IMR-90 (cell line): ENCODE measurements at regions not wholly inside any gene's neighbourhood (a gene's known extent, or its start where the extent isn't known, plus 50 kb on each side); places are given as distances from the start of the nearest gene placed in this dataset.

ENCODE experiments used
- ATAC-seq: fragments of 200-7000 bp; cut with Tn5 transposase; 2 replicates; pipeline ENCODE4 v1.9.1; 2020; ENCODE audit warnings: low read depth, mild to moderate bottlenecking, moderate library complexity
- BruUV-seq: library from RNA; stranded (reverse); fragments of 400-500 nt; replicated peaks from 2 replicates; lab custom pipeline; 2021; lab: Mats Ljungman, UMichigan
- CTCF ChIA-PET: fragments of 300-600 bp; formaldehyde crosslinking; extraction: SDS; loops from one replicate; lab custom pipeline; 2021; ENCODE audit warnings: antibody characterized with exemption; lab: Yijun Ruan, JAX
- POLR2A ChIA-PET: fragments of 300-600 bp; sonication (Branson Sonifier 250); formaldehyde crosslinking; loops from one replicate; lab custom pipeline; 2022; ENCODE audit warnings: antibody characterized with exemption; ENCODE audit not compliant: unreplicated experiment; lab: Charles Lee
- DNase-seq: peaks from one replicate; pipeline ENCODE4 v3.0.0; 2013
- H2AFZ ChIP-seq: replicated peaks from 2 replicates; pipeline ENCODE3; 2013; ENCODE audit warnings: low read length, mild to moderate bottlenecking; ENCODE audit not compliant: poor library complexity
- H2AK5ac ChIP-seq: 2 replicates; pipeline ENCODE4 v1.6.1; 2013; ENCODE audit warnings: low read depth, low read length, inconsistent platforms
- H2AK9ac ChIP-seq: replicated peaks from 2 replicates; pipeline ENCODE3; 2013; ENCODE audit warnings: mild to moderate bottlenecking, low read depth, low read length, moderate library complexity; ENCODE audit not compliant: poor library complexity
- H2BK120ac ChIP-seq: 2 replicates; pipeline ENCODE4 v1.6.1; 2013; ENCODE audit warnings: low read depth, low read length, inconsistent platforms
- H2BK15ac ChIP-seq: 3 replicates; pipeline ENCODE4 v1.6.1; 2013; ENCODE audit warnings: low read depth, low read length, inconsistent platforms
- H2BK20ac ChIP-seq: 2 replicates; pipeline ENCODE4 v1.6.1; 2013; ENCODE audit warnings: low read depth, mild to moderate bottlenecking, inconsistent platforms, low read length, moderate library complexity
- H2BK5ac ChIP-seq: 2 replicates; pipeline ENCODE4 v1.6.1; 2013; ENCODE audit warnings: mild to moderate bottlenecking, low read depth, low read length, inconsistent platforms; ENCODE audit not compliant: poor library complexity, severe bottlenecking
- H3K14ac ChIP-seq: replicated peaks from 2 replicates; pipeline ENCODE4 v1.6.1; 2013; ENCODE audit warnings: low read depth, low read length, inconsistent platforms
- H3K18ac ChIP-seq: 2 replicates; pipeline ENCODE4 v1.6.1; 2013; ENCODE audit warnings: low read depth, low read length, control low read depth
- H3K23ac ChIP-seq: 2 replicates; pipeline ENCODE4 v1.6.1; 2013; ENCODE audit warnings: low read depth, low read length, inconsistent platforms
- H3K27ac ChIP-seq: 2 replicates; pipeline ENCODE4 v1.5.1; 2013; ENCODE audit warnings: mild to moderate bottlenecking, control low read depth, low read length; ENCODE audit not compliant: insufficient read depth
- H3K27me3 ChIP-seq: 2 replicates; pipeline ENCODE4 v1.6.1; 2013; ENCODE audit warnings: low read length; ENCODE audit not compliant: control insufficient read depth, insufficient read depth
- H3K36me3 ChIP-seq: 2 replicates; pipeline ENCODE4 v1.6.1; 2013; ENCODE audit warnings: low read length, mixed read lengths; ENCODE audit not compliant: control insufficient read depth, insufficient read depth
- H3K4ac ChIP-seq: 2 replicates; pipeline ENCODE4 v1.6.1; 2013; ENCODE audit warnings: low read depth, low read length, inconsistent platforms
- H3K4me1 ChIP-seq: 2 replicates; pipeline ENCODE4 v1.6.1; 2013; ENCODE audit warnings: low read length, mixed read lengths; ENCODE audit not compliant: control insufficient read depth, insufficient read depth
- H3K4me2 ChIP-seq: 2 replicates; pipeline ENCODE4 v1.6.1; 2013; ENCODE audit warnings: low read depth, mild to moderate bottlenecking, control low read depth, low read length, moderate library complexity
- H3K4me3 ChIP-seq: 2 replicates; pipeline ENCODE4 v1.5.1; 2013; ENCODE audit warnings: low read depth, mild to moderate bottlenecking, control low read depth, low read length, moderate library complexity; ENCODE audit not compliant: insufficient read depth
- H3K56ac ChIP-seq: 2 replicates; pipeline ENCODE4 v1.6.1; 2013; ENCODE audit warnings: low read length, inconsistent platforms; ENCODE audit not compliant: insufficient read depth; ENCODE audit errors: extremely low read depth
- H3K79me1 ChIP-seq, 2 experiments: 2 replicates each; pipeline ENCODE4 v1.6.1; 2013; ENCODE audit warnings: low read length in 2 of 2, inconsistent platforms in 1 of 2, low read depth in 1 of 2
- H3K9ac ChIP-seq: 2 replicates; pipeline ENCODE4 v1.6.1; 2013; ENCODE audit warnings: low read depth, low read length, control low read depth
- H3K9me1 ChIP-seq: 2 replicates; pipeline ENCODE4 v1.6.1; 2013; ENCODE audit warnings: low read length, inconsistent platforms; ENCODE audit not compliant: insufficient read depth
- H3K9me3 ChIP-seq: 2 replicates; pipeline ENCODE4 v1.6.1; 2013; ENCODE audit warnings: low read length; ENCODE audit not compliant: control insufficient read depth, insufficient read depth
- H4K20me1 ChIP-seq: 2 replicates; pipeline ENCODE4 v1.6.1; 2013; ENCODE audit warnings: low read length, inconsistent platforms; ENCODE audit not compliant: insufficient read depth
- H4K5ac ChIP-seq: 2 replicates; pipeline ENCODE4 v1.6.1; 2013; ENCODE audit warnings: mild to moderate bottlenecking, low read depth, low read length, control low read depth
- H4K8ac ChIP-seq, 2 experiments: 2 replicates each; pipeline ENCODE4 v1.6.1; 2013; ENCODE audit warnings: low read depth in 2 of 2, low read length in 2 of 2, control low read depth in 1 of 2, inconsistent platforms in 1 of 2
- H4K91ac ChIP-seq: 2 replicates; pipeline ENCODE4 v1.6.1; 2013; ENCODE audit warnings: low read depth, low read length, inconsistent platforms; ENCODE audit not compliant: insufficient read depth
- BHLHE40 ChIP-seq: fragments of 150-350 bp; IDR thresholded peaks from 2 replicates; pipeline ENCODE4 v1.6.1; 2016; ENCODE audit warnings: mild to moderate bottlenecking, low read depth, low read length
- CHD1 ChIP-seq: IDR thresholded peaks from 2 replicates; pipeline ENCODE4 v1.6.1; 2012; ENCODE audit warnings: low read depth, low read length, improper control_type of control experiment
- CTCF ChIP-seq: conservative IDR thresholded peaks from 2 replicates; pipeline ENCODE4 v1.5.1; 2012; ENCODE audit warnings: mild to moderate bottlenecking, low read depth, low read length, improper control_type of control experiment
- FOS ChIP-seq: fragments of 150-350 bp; IDR thresholded peaks from 2 replicates; pipeline ENCODE4 v1.6.1; 2016; ENCODE audit warnings: low read depth, low read length
- MAFK ChIP-seq: IDR thresholded peaks from 2 replicates; pipeline ENCODE4 v1.6.1; 2012; ENCODE audit warnings: low read depth, low read length, improper control_type of control experiment
- MAZ ChIP-seq: IDR thresholded peaks from 2 replicates; pipeline ENCODE4 v1.6.1; 2012; ENCODE audit warnings: low read depth, mild to moderate bottlenecking, low read length, improper control_type of control experiment, moderate library complexity, borderline replicate concordance
- NFE2L2 ChIP-seq: fragments of 150-350 bp; IDR thresholded peaks from 2 replicates; pipeline ENCODE4 v1.6.1; 2016; ENCODE audit warnings: low read depth, mild to moderate bottlenecking, low read length
- POLR2A ChIP-seq: IDR thresholded peaks from 2 replicates; pipeline ENCODE4 v1.6.1; 2012; ENCODE audit warnings: mild to moderate bottlenecking, low read depth, low read length
- RAD21 ChIP-seq: IDR thresholded peaks from 2 replicates; pipeline ENCODE4 v1.6.1; 2012; ENCODE audit warnings: low read length, improper control_type of control experiment
- RCOR1 ChIP-seq: IDR thresholded peaks from 2 replicates; pipeline ENCODE4 v1.6.1; 2012; ENCODE audit warnings: mild to moderate bottlenecking, low read length, improper control_type of control experiment; ENCODE audit not compliant: insufficient replicate concordance
- SMC3 ChIP-seq: fragments of 150-350 bp; IDR thresholded peaks from 2 replicates; pipeline ENCODE4 v1.6.1; 2016; ENCODE audit warnings: low read depth, mild to moderate bottlenecking, antibody characterized with exemption, low read length, moderate library complexity
- WGBS, 2 experiments: methylation state at CpG; one replicate each; pipeline versions ENCODE4 v1.1.5 to v1.1.7; 2013; ENCODE audit warnings: missing lambda C conversion rate in 2 of 2; ENCODE audit not compliant: insufficient read length in 1 of 2; ENCODE audit errors: extremely low coverage in 2 of 2; 5-methylcytosine and 5-hydroxymethylcytosine counted together
- dilution Hi-C: fragments of 300-500 bp; cut with HindIII; formaldehyde crosslinking; loops from one replicate; pipeline ENCODE4 v1.14.3; 2018; ENCODE audit warnings: low sequenced_read_pairs; ENCODE audit not compliant: unreplicated experiment
- in situ Hi-C: fragments of 300-500 bp; cut with MboI; formaldehyde crosslinking; loops from 3 replicates; pipeline ENCODE4 v1.14.3; 2019; ENCODE audit warnings: low sequenced_read_pairs, inconsistent platforms, mixed read lengths
- intact Hi-C: fragments of 100-400 bp; cut with micrococcal nuclease; formaldehyde crosslinking; loops from 2 replicates; pipeline ENCODE4 v1.10.0; 2022

GRCh38 chr1:228957535-228957934 lies 222.3 kb downstream of the RHOU start:
- H3K14ac ChIP-seq, result 0 out of 2 replicates have a peak overlapping the region, but pooled peaks have one; percentile 5
- no peak overlapping the region for H3K9ac ChIP-seq
- H2AK9ac ChIP-seq, result no peak overlapping the region
- H2AK5ac ChIP-seq, result no peak overlapping the region
- H3K4me2 ChIP-seq, result no peak overlapping the region
- no peak overlapping the region for H2AFZ ChIP-seq
- H3K4ac ChIP-seq, result no peak overlapping the region
- TF ChIP-seq CHD1 (no peak), FOS (no peak), CTCF (no peak), POLR2A (no peak), NFE2L2 (no peak), RAD21 (no peak), RCOR1 (no peak), SMC3 (no peak), MAFK (no peak), BHLHE40 (no peak), MAZ (no peak)
- no peak overlapping the region for H3K23ac ChIP-seq
- no TSS peak for BruUV-seq
- intact Hi-C loops (no loop called here), dilution Hi-C loops (no loop called here), in situ Hi-C loops (no loop called here)
- peak overlapping the region; percentile 27; the same call in 1 of the 2 replicates for H3K18ac ChIP-seq
- H4K8ac ChIP-seq, result no peak overlapping the region
- H3K4me3 ChIP-seq, result no peak overlapping the region
- no peaks in the 10 kb centered on the region for H3K27me3 ChIP-seq
- H3K79me1 ChIP-seq, result no peaks in the 10 kb centered on the region
- no peak overlapping the region for H4K5ac ChIP-seq
- ChIA-PET CTCF (interaction anchor here (0.6 kb wide), 1 partner anchor 161 kb away, joined by 3 read pairs; no protein-coding TSS in a partner anchor), POLR2A (no interaction called here)
- 0 out of 2 replicates have a peak overlapping the region, but pooled peaks have one; percentile 12 for H2BK120ac ChIP-seq
- ATAC-seq (no peak), DNase-seq (no peak)
- no peaks in the 10 kb centered on the region for H4K20me1 ChIP-seq
- 100% methylated on average over 2 of the region's 6 CpGs; no CpG with 5 or more reads in 1 of the 2 experiments for WGBS, 2 experiments
- H3K36me3 ChIP-seq, result no peaks in the 10 kb centered on the region
- H3K27ac ChIP-seq, result no peak overlapping the region
- H2BK15ac ChIP-seq, result 0 out of 3 replicates have a peak overlapping the region, but pooled peaks have one; percentile 0
- H3K9me3 ChIP-seq, result no peaks in the 10 kb centered on the region
- no peak overlapping the region; the same call in 1 of the 2 replicates for H2BK20ac ChIP-seq
- H2BK5ac ChIP-seq, result no peak overlapping the region
- H3K4me1 ChIP-seq, result peaks cover 4% of the 10 kb centered on the region; the same call in 1 of the 2 replicates
- H3K9me1 ChIP-seq, result no peaks in the 10 kb centered on the region
- H4K91ac ChIP-seq, result no peak overlapping the region
- H3K56ac ChIP-seq, result no peak overlapping the region
